ENCODE measurements at regions not wholly inside any gene's neighbourhood (a gene's known extent, or its start where the extent isn't known, plus 50 kb on each side); places are given as distances from the start of the nearest gene placed in this dataset.

DNA sequence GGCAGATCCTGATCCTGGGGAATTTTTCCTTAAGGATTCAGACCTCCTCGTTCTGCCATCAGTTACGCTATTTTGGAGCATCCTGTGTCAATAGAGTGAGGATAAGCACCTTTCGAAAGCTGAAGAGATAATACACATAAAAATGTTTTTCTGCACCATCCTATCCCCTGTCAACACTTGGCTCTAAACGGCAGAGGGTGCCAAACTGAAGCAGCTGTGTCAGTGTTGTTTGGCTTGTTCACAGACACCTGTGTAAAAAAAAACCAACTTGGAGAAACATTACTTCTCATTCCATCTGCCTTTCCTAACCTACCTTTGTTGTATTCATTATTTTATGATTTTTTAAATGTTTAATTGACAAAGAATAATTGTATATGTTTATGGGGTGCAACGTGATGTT, 417.0 kb upstream of the DDI1 start:
- POLR2A ChIA-PET: no interaction called here
- Histone ChIP-seq H3K36me3 (replicated peaks in 1 of 2; ENCODE audit: control insufficient read depth in 1 of 2, insufficient read depth in 2 of 2, low read length in 2 of 2) (no peaks in the 10 kb centered on the region), H3K4me3 (replicated peaks in 1 of 3; ENCODE audit: insufficient read depth in 1 of 3, low read depth in 2 of 3, low read length in 3 of 3) (no peak overlapping the region), H3K9ac (ENCODE audit: insufficient read depth, low read depth, low read length) (no peak overlapping the region), H3K27me3 (ENCODE audit: control insufficient read depth in 1 of 2, insufficient read depth in 2 of 2, low read length in 2 of 2) (no peaks in the 10 kb centered on the region), H3K79me2 (ENCODE audit: insufficient read depth, low read length) (no peaks in the 10 kb centered on the region), H2AFZ (ENCODE audit: low read length) (no peak overlapping the region), H3K4me2 (ENCODE audit: low read depth, low read length) (no peak overlapping the region), H3K27ac (ENCODE audit: extremely low read length, insufficient read depth, low read length) (no peak overlapping the region), H3K4me1 (ENCODE audit: insufficient read depth, low read length) (no peaks in the 10 kb centered on the region), H4K20me1 (ENCODE audit: insufficient read depth, low read length) (no peaks in the 10 kb centered on the region), H3K9me3 (ENCODE audit: low read length) (no peaks in the 10 kb centered on the region)
- no TSS peak for BruUV-seq (replicated peaks)
- DNase-seq (ENCODE audit: low spot score): no peak
- ATAC-seq: peak; percentile 54; the same call in 2 of the 3 replicates
- CTCF ChIA-PET (ENCODE audit: low intra/inter-chr PET ratio, low total read pairs): no interaction called here
- 2% methylated on average over 5 of the region's 5 CpGs for WGBS (ENCODE audit: low lambda C conversion rate)
- intact Hi-C loops (cut with micrococcal nuclease; ENCODE audit: unreplicated experiment): no loop called here
- in situ Hi-C loops (cut with HindIII; ENCODE audit: extremely low pct_ligation_motif_present, low pct_unique_long_range_greater_than_20kb): no loop called here
- no peak for FAIRE-seq
- TF ChIP-seq NFKBIZ (CRISPR knock-in tag; IDR thresholded peaks at IDR 0.05): no peak
- TF ChIP-seq, protein P1, sequence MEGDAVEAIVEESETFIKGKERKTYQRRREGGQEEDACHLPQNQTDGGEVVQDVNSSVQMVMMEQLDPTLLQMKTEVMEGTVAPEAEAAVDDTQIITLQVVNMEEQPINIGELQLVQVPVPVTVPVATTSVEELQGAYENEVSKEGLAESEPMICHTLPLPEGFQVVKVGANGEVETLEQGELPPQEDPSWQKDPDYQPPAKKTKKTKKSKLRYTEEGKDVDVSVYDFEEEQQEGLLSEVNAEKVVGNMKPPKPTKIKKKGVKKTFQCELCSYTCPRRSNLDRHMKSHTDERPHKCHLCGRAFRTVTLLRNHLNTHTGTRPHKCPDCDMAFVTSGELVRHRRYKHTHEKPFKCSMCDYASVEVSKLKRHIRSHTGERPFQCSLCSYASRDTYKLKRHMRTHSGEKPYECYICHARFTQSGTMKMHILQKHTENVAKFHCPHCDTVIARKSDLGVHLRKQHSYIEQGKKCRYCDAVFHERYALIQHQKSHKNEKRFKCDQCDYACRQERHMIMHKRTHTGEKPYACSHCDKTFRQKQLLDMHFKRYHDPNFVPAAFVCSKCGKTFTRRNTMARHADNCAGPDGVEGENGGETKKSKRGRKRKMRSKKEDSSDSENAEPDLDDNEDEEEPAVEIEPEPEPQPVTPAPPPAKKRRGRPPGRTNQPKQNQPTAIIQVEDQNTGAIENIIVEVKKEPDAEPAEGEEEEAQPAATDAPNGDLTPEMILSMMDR (CRISPR knock-in tag; IDR thresholded peaks at IDR 0.05): no peak; the same call in 1 of the 2 replicates
- no peak for TF ChIP-seq ZNF567 (CRISPR knock-in tag; IDR thresholded peaks at IDR 0.05; ENCODE audit: borderline replicate concordance)
- no peak for TF ChIP-seq KLF15 (CRISPR knock-in tag; IDR thresholded peaks at IDR 0.05; ENCODE audit: borderline replicate concordance)
- TF ChIP-seq PAWR (CRISPR knock-in tag; IDR thresholded peaks at IDR 0.05; ENCODE audit: borderline replicate concordance): no peak
- TF ChIP-seq TMF1 (CRISPR knock-in tag; IDR thresholded peaks at IDR 0.05; ENCODE audit: low read depth): no peak
- TF ChIP-seq GATAD1 (CRISPR knock-in tag; IDR thresholded peaks at IDR 0.05): no peak
- no peak for TF ChIP-seq MXD4 (CRISPR knock-in tag; IDR thresholded peaks at IDR 0.05)
- TF ChIP-seq, protein P2, sequence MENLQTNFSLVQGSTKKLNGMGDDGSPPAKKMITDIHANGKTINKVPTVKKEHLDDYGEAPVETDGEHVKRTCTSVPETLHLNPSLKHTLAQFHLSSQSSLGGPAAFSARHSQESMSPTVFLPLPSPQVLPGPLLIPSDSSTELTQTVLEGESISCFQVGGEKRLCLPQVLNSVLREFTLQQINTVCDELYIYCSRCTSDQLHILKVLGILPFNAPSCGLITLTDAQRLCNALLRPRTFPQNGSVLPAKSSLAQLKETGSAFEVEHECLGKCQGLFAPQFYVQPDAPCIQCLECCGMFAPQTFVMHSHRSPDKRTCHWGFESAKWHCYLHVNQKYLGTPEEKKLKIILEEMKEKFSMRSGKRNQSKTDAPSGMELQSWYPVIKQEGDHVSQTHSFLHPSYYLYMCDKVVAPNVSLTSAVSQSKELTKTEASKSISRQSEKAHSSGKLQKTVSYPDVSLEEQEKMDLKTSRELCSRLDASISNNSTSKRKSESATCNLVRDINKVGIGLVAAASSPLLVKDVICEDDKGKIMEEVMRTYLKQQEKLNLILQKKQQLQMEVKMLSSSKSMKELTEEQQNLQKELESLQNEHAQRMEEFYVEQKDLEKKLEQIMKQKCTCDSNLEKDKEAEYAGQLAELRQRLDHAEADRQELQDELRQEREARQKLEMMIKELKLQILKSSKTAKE (CRISPR knock-in tag; IDR thresholded peaks at IDR 0.05; ENCODE audit: borderline replicate concordance): no peak
- TF ChIP-seq, protein P3, sequence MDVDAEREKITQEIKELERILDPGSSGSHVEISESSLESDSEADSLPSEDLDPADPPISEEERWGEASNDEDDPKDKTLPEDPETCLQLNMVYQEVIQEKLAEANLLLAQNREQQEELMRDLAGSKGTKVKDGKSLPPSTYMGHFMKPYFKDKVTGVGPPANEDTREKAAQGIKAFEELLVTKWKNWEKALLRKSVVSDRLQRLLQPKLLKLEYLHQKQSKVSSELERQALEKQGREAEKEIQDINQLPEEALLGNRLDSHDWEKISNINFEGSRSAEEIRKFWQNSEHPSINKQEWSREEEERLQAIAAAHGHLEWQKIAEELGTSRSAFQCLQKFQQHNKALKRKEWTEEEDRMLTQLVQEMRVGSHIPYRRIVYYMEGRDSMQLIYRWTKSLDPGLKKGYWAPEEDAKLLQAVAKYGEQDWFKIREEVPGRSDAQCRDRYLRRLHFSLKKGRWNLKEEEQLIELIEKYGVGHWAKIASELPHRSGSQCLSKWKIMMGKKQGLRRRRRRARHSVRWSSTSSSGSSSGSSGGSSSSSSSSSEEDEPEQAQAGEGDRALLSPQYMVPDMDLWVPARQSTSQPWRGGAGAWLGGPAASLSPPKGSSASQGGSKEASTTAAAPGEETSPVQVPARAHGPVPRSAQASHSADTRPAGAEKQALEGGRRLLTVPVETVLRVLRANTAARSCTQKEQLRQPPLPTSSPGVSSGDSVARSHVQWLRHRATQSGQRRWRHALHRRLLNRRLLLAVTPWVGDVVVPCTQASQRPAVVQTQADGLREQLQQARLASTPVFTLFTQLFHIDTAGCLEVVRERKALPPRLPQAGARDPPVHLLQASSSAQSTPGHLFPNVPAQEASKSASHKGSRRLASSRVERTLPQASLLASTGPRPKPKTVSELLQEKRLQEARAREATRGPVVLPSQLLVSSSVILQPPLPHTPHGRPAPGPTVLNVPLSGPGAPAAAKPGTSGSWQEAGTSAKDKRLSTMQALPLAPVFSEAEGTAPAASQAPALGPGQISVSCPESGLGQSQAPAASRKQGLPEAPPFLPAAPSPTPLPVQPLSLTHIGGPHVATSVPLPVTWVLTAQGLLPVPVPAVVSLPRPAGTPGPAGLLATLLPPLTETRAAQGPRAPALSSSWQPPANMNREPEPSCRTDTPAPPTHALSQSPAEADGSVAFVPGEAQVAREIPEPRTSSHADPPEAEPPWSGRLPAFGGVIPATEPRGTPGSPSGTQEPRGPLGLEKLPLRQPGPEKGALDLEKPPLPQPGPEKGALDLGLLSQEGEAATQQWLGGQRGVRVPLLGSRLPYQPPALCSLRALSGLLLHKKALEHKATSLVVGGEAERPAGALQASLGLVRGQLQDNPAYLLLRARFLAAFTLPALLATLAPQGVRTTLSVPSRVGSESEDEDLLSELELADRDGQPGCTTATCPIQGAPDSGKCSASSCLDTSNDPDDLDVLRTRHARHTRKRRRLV (CRISPR knock-in tag; IDR thresholded peaks at IDR 0.05): no peak
- no peak for TF ChIP-seq HOXA5 (CRISPR knock-in tag; IDR thresholded peaks at IDR 0.05)
- TF ChIP-seq, protein P4, sequence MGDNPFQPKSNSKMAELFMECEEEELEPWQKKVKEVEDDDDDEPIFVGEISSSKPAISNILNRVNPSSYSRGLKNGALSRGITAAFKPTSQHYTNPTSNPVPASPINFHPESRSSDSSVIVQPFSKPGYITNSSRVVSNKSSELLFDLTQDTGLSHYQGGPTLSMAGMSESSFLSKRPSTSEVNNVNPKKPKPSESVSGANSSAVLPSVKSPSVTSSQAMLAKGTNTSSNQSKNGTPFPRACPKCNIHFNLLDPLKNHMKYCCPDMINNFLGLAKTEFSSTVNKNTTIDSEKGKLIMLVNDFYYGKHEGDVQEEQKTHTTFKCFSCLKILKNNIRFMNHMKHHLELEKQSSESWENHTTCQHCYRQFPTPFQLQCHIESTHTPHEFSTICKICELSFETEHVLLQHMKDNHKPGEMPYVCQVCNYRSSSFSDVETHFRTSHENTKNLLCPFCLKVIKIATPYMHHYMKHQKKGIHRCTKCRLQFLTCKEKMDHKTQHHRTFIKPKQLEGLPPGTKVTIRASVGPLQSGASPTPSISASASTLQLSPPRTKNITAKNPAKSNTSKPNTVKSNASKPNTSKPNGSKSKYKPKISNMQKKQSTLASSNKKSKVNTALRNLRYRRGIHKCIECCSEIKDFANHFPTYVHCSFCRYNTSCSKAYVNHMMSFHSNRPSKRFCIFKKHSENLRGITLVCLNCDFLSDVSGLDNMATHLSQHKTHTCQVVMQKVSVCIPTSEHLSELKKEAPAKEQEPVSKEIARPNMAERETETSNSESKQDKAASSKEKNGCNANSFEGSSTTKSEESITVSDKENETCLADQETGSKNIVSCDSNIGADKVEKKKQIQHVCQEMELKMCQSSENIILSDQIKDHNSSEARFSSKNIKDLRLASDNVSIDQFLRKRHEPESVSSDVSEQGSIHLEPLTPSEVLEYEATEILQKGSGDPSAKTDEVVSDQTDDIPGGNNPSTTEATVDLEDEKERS (CRISPR knock-in tag; IDR thresholded peaks at IDR 0.05): no peak

Measured in HepG2 (cell line).